Stimulated activated CD8-positive, alpha-beta memory T cell treated with anti-CD3 and anti-CD28 coated beads, Interleukin-7, amount 100 ng/mL, for 24 hours (primary cell): ENCODE measurements at regions not wholly inside any gene's neighbourhood (a gene's known extent, or its start where the extent isn't known, plus 50 kb on each side); places are given as distances from the start of the nearest gene placed in this dataset.

Source experiments
- DNase-seq: peaks from one replicate; pipeline ENCODE4 v3.0.0-alpha.2; 2020; ENCODE audit warnings: low read depth

GRCh38 chr6:113508249-113508648 is 348.9 kb upstream of the MARCKS start:
- DNase-seq = no peak

- DNase-seq = no peak
These were observed 346.0 kb upstream of the MARCKS start for GRCh38 chr6:113511100-113511499.

GRCh38 chr6:113512576-113512975 is 344.6 kb upstream of the MARCKS start:
- no peak for DNase-seq

GRCh38 chr6:113513086-113513485 is 344.1 kb upstream of the MARCKS start:
- DNase-seq = no peak

- no peak for DNase-seq
These were observed 334.8 kb upstream of the MARCKS start for GRCh38 chr6:113522376-113522775.

- no peak for DNase-seq
These were observed 332.3 kb upstream of the MARCKS start for GRCh38 chr6:113524826-113525225.

- no peak for DNase-seq
These were observed 330.6 kb upstream of the MARCKS start for GRCh38 chr6:113526553-113526952.

GRCh38 chr6:113526995-113527394 is 330.1 kb upstream of the MARCKS start:
- no peak for DNase-seq

GRCh38 chr6:113528111-113528510 is 329.0 kb upstream of the MARCKS start:
- no peak for DNase-seq

- DNase-seq = no peak
These were observed 327.9 kb upstream of the MARCKS start for GRCh38 chr6:113529196-113529595.

- no peak for DNase-seq
These were observed 327.3 kb upstream of the MARCKS start for GRCh38 chr6:113529879-113530278.

- DNase-seq = no peak
These were observed 326.4 kb upstream of the MARCKS start for GRCh38 chr6:113530769-113531168.

GRCh38 chr6:113539202-113539601 is 317.9 kb upstream of the MARCKS start:
- no peak for DNase-seq

GRCh38 chr6:113539623-113540022 is 317.5 kb upstream of the MARCKS start:
- no peak for DNase-seq

- no peak for DNase-seq
These were observed 316.7 kb upstream of the MARCKS start for GRCh38 chr6:113540466-113540865.

GRCh38 chr6:113551168-113551567 is 306.0 kb upstream of the MARCKS start:
- no peak for DNase-seq

GRCh38 chr6:113556775-113557174 is 300.4 kb upstream of the MARCKS start:
- DNase-seq = no peak

GRCh38 chr6:113558431-113558830 is 298.7 kb upstream of the MARCKS start:
- no peak for DNase-seq

- no peak for DNase-seq
These were observed 298.2 kb upstream of the MARCKS start for GRCh38 chr6:113558966-113559365.

GRCh38 chr6:113560376-113560775 is 296.8 kb upstream of the MARCKS start:
- DNase-seq = no peak

- no peak for DNase-seq
These were observed 296.2 kb upstream of the MARCKS start for GRCh38 chr6:113560908-113561307.

- no peak for DNase-seq
These were observed 294.9 kb upstream of the MARCKS start for GRCh38 chr6:113562248-113562647.

GRCh38 chr6:113564371-113565171 is 292.6 kb upstream of the MARCKS start:
- DNase-seq = no peak

- no peak for DNase-seq
These were observed 291.8 kb upstream of the MARCKS start for GRCh38 chr6:113565306-113565705.
